Esophagus muscularis mucosa (tissue), 4 donors: ENCODE measurements at regions not wholly inside any gene's neighbourhood (a gene's known extent, or its start where the extent isn't known, plus 50 kb on each side); places are given as distances from the start of the nearest gene placed in this dataset.

ENCODE experiments used
- DNase-seq: peaks from one replicate; pipeline ENCODE4 v3.0.0-alpha.2; 2017; ENCODE audit errors: extremely low spot score
- H3K27ac ChIP-seq, 4 donors: fragments of 200-600 bp; sonication (generic); replicated peaks in 1 of 4; 1 replicate in 3 of 4; 2 replicates in 1 of 4; pipeline ENCODE4 v1.5.1; 2016 to 2019; ENCODE audit warnings: mild to moderate bottlenecking in 1 of 4
- H3K27me3 ChIP-seq, 4 donors: fragments of 200-600 bp; sonication (generic); one replicate each; pipeline versions ENCODE4 v1.5.1 to v1.6.0; 2016 to 2019
- H3K36me3 ChIP-seq, 4 donors: fragments of 200-600 bp; sonication (generic); one replicate each; pipeline ENCODE4 v1.5.1; 2016 to 2019
- H3K4me1 ChIP-seq, 4 donors: fragments of 200-600 bp; sonication (generic); one replicate each; pipeline ENCODE4 v1.5.1; 2016 to 2019
- H3K4me3 ChIP-seq, 4 donors: fragments of 200-600 bp; sonication (generic); 1 replicate in 2 of 4; 2 replicates in 2 of 4; pipeline ENCODE4 v1.5.1; 2016 to 2019; ENCODE audit warnings: mild to moderate bottlenecking in 4 of 4, moderate library complexity in 1 of 4
- H3K9me3 ChIP-seq, 4 donors: fragments of 200-600 bp; sonication (generic); 1 replicate in 3 of 4; 2 replicates in 1 of 4; pipeline ENCODE4 v1.5.1; 2016 to 2019
- EP300 ChIP-seq: sonication (generic); formaldehyde crosslinking; IDR thresholded peaks from one replicate; pipeline ENCODE4 v1.6.1; 2017; ENCODE audit warnings: antibody characterized with exemption
- POLR2A ChIP-seq: fragments of 450-650 bp; IDR thresholded peaks from one replicate; pipeline ENCODE4 v1.6.1; 2017; ENCODE audit warnings: antibody characterized with exemption, moderate library complexity, mild to moderate bottlenecking, low read depth
- POLR2AphosphoS5 ChIP-seq, 2 donors: sonication (generic); formaldehyde crosslinking; IDR thresholded peaks; one replicate each; pipeline ENCODE4 v1.6.1; 2017; ENCODE audit warnings: antibody characterized with exemption in 2 of 2
- WGBS: methylation state at CpG from one replicate; pipeline ENCODE4 v1.1.5; 2018; 5-methylcytosine and 5-hydroxymethylcytosine counted together
- intact Hi-C: fragments of 100-400 bp; cut with DNase I; formaldehyde crosslinking; loops from one replicate; pipeline ENCODE4 v1.15.1; 2023
- TF ChIP-seq, protein P1 (sequence below), 3 experiments: fragments of 200-600 bp in 2 of 3; fragments of 450-650 bp in 1 of 3; sonication (generic) in 2 of 3; IDR thresholded peaks; one replicate each; pipeline ENCODE4 v1.5.1; 2017 to 2019; ENCODE audit warnings: antibody characterized with exemption in 3 of 3, mild to moderate bottlenecking in 2 of 3, moderate library complexity in 1 of 3

DNA sequence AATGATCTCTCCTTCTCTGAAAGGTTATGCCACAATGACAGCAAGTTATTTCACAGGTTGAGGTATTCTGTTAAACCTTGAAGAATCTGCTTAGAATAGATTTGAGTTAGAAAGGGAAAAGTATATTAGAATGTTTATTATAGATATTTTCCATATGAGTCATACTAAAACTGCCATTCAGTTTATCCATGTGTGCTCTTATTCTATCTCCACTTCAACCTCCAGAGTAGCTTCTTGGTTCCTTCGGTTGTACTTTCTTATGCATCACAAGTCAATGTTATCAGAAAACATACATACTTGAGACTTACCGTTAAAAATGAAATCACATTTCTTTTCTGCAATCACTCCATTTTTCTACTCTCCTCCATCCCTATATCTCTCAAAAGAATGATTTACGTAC is 197.7 kb downstream of the BCAT1 start:
- intact Hi-C loops, result no loop called here
- no peak overlapping the region for H3K27ac ChIP-seq
- H3K27me3 ChIP-seq, result no peaks in the 10 kb centered on the region
- H3K4me3 ChIP-seq, result no peak overlapping the region
- WGBS, result 91% methylated on average over 3 of the region's 3 CpGs
- no peak for DNase-seq
- TF ChIP-seq, protein P1, sequence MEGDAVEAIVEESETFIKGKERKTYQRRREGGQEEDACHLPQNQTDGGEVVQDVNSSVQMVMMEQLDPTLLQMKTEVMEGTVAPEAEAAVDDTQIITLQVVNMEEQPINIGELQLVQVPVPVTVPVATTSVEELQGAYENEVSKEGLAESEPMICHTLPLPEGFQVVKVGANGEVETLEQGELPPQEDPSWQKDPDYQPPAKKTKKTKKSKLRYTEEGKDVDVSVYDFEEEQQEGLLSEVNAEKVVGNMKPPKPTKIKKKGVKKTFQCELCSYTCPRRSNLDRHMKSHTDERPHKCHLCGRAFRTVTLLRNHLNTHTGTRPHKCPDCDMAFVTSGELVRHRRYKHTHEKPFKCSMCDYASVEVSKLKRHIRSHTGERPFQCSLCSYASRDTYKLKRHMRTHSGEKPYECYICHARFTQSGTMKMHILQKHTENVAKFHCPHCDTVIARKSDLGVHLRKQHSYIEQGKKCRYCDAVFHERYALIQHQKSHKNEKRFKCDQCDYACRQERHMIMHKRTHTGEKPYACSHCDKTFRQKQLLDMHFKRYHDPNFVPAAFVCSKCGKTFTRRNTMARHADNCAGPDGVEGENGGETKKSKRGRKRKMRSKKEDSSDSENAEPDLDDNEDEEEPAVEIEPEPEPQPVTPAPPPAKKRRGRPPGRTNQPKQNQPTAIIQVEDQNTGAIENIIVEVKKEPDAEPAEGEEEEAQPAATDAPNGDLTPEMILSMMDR (IDR thresholded peaks at IDR 0.05), result no peak
- no peaks in the 10 kb centered on the region for H3K4me1 ChIP-seq
- no peaks in the 10 kb centered on the region for H3K9me3 ChIP-seq
- H3K36me3 ChIP-seq, result no peaks in the 10 kb centered on the region

DNA sequence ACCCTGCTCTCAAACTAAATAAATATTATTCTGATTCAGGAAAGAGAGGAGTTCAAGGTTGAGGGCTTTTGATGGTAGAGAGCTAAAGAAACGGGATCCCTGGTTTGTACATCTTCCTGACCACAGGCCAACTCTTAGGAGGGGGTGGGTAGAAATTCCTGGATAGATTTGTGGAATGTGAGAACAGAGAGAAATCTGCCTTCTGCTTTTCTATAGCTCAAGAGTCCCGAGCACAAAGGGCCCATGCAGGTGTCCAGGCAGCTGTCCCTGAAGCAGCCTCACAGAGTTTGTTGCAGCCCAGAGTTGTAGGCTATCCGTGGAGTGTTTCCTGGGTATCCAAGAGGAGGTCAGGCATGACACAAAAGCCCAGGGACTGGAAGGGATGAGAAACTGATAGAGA is 198.6 kb downstream of the BCAT1 start:
- 87% methylated on average over 3 of the region's 3 CpGs for WGBS
- Histone ChIP-seq H3K27me3 (no peaks in the 10 kb centered on the region), H3K4me1 (no peaks in the 10 kb centered on the region), H3K27ac (no peak overlapping the region), H3K36me3 (no peaks in the 10 kb centered on the region), H3K4me3 (no peak overlapping the region), H3K9me3 (no peaks in the 10 kb centered on the region)
- DNase-seq, result no peak
- intact Hi-C loops, result no loop called here
- no peak for TF ChIP-seq POLR2A
- TF ChIP-seq POLR2AphosphoS5 (IDR thresholded peaks at IDR 0.05), result no peak
- no peak for TF ChIP-seq EP300
- TF ChIP-seq, protein P1 (IDR thresholded peaks at IDR 0.05), result no peak

DNA sequence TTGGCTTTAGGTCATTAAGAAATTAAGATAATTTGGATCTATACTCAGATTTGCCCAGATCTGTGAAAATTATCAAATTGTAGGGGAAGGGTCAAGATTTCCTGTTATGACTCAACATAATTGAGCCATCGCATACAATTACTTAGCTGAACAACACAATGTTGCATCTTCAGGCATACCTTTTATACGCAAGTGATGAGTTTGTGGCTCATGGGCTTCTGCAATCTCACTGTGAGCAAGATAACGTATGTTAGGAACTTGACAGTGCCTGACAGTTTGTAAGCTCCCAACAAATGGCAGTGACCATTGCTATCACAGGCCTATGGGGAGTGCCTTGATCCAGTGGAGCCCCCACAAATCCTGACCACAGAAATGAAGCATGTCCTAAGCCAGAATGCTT is 199.7 kb downstream of the BCAT1 start:
- no peak for DNase-seq
- intact Hi-C loops, result no loop called here
- Histone ChIP-seq H3K27ac (no peak overlapping the region), H3K9me3 (no peaks in the 10 kb centered on the region), H3K4me1 (no peaks in the 10 kb centered on the region), H3K4me3 (no peak overlapping the region), H3K27me3 (no peaks in the 10 kb centered on the region), H3K36me3 (no peaks in the 10 kb centered on the region)
- 90% methylated on average over 3 of the region's 3 CpGs for WGBS
- TF ChIP-seq POLR2A (no peak), POLR2AphosphoS5 (IDR thresholded peaks at IDR 0.05) (no peak), EP300 (no peak)
- TF ChIP-seq, protein P1 (IDR thresholded peaks at IDR 0.05), result no peak

DNA sequence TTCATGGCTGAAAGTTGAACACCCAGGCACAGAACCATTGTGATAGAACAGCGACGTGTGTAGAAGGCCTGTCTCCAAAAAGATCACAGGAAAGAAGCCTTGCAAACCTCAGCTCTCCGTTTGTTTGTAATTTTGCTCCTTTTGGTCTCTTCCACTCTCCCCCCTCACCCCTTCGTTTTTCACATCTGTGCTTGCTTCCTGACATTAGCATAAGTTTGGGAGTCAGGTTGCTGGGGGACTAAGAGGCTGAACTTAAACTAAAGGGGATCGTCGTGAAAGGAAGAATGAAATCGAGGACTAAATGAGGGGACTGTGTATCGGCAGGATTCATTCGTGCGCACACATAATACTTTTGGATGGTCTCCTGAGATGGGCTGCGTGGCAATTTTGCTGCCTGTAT is 200.6 kb downstream of the BCAT1 start:
- Histone ChIP-seq H3K4me1 (no peaks in the 10 kb centered on the region), H3K36me3 (no peaks in the 10 kb centered on the region), H3K9me3 (no peaks in the 10 kb centered on the region), H3K27me3 (no peaks in the 10 kb centered on the region), H3K4me3 (no peak overlapping the region), H3K27ac (no peak overlapping the region)
- intact Hi-C loops, result no loop called here
- WGBS, result 80% methylated on average over 11 of the region's 11 CpGs
- TF ChIP-seq, protein P1 (IDR thresholded peaks at IDR 0.05), result no peak
- TF ChIP-seq POLR2A (no peak), EP300 (no peak), POLR2AphosphoS5 (IDR thresholded peaks at IDR 0.05) (no peak)
- DNase-seq, result no peak

DNA sequence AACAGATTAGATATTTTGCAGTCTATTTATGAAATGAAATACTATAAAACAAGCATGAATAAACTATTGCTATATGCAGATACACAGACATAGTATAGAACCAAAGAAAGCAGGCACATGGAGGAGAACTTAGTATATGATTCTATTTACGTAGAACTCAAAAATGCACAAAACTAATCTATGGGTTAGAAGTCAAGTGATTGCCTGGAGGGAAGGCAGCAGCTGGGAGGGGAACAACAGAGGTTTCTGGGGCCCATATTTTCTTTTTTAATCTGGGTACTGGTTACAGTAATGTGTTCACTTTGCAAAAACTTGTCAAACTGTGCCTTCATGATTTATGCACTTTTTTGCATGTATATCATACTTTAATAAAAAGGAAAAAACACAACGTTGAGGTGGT is 202.0 kb downstream of the BCAT1 start:
- Histone ChIP-seq H3K9me3 (no peaks in the 10 kb centered on the region), H3K4me3 (no peak overlapping the region), H3K4me1 (no peaks in the 10 kb centered on the region), H3K27me3 (no peaks in the 10 kb centered on the region), H3K36me3 (no peaks in the 10 kb centered on the region), H3K27ac (no peak overlapping the region)
- intact Hi-C loops, result no loop called here
- TF ChIP-seq POLR2A, result no peak
- TF ChIP-seq, protein P1 (IDR thresholded peaks at IDR 0.05), result no peak
- no peak for TF ChIP-seq EP300
- TF ChIP-seq POLR2AphosphoS5 (IDR thresholded peaks at IDR 0.05), result no peak
- 62% methylated on average over 2 of the region's 2 CpGs for WGBS
- no peak for DNase-seq
